Natural killer cell treated with Interleukin-12 subunit alpha and Interleukin-12 subunit beta and Interleukin-15 and Interleukin-18, amount 100 ng/mL, for 72 hours (primary cell): ENCODE measurements at regions not wholly inside any gene's neighbourhood (a gene's known extent, or its start where the extent isn't known, plus 50 kb on each side); places are given as distances from the start of the nearest gene placed in this dataset.
"Not testable (repeated sequence)": the region's sequence is repeated elsewhere in the genome, so short reads cannot be mapped to it uniquely, and the experiment has no call there.

Source experiments
- ATAC-seq, 2 donors: fragments of 150-1000 bp; cut with Tn5 transposase in 1 of 2; sonication (Bioruptor Pico), chemical (Tn5 transposase) in 1 of 2; 2 replicates each; pipeline ENCODE4 v1.10.0; 2021
- DNase-seq: peaks from one replicate; pipeline ENCODE4 v3.0.0; 2022; ENCODE audit warnings: low spot score
- H3K27ac Mint-ChIP-seq, 2 donors: 1 replicate in 1 of 2; 2 replicates in 1 of 2; pipeline ENCODE4 v1.8.0; 2022; ENCODE audit warnings: mixed read lengths in 2 of 2, mild to moderate bottlenecking in 1 of 2, moderate library complexity in 1 of 2
- H3K27me3 Mint-ChIP-seq, 2 donors: 1 replicate in 1 of 2; 2 replicates in 1 of 2; pipeline ENCODE4 v1.8.0; 2022; ENCODE audit warnings: mixed read lengths in 2 of 2
- H3K36me3 Mint-ChIP-seq: one replicate; pipeline ENCODE4 v1.8.0; 2022; ENCODE audit warnings: mixed read lengths
- H3K4me1 Mint-ChIP-seq, 2 donors: 1 replicate in 1 of 2; 2 replicates in 1 of 2; pipeline ENCODE4 v1.8.0; 2022; ENCODE audit warnings: low read depth in 2 of 2, mixed read lengths in 2 of 2, mild to moderate bottlenecking in 1 of 2
- H3K4me3 Mint-ChIP-seq: one replicate; pipeline ENCODE4 v1.8.0; 2022; ENCODE audit warnings: mixed read lengths
- H3K9me3 Mint-ChIP-seq: 2 replicates; pipeline ENCODE4 v1.8.0; 2022; ENCODE audit warnings: mixed read lengths

DNA sequence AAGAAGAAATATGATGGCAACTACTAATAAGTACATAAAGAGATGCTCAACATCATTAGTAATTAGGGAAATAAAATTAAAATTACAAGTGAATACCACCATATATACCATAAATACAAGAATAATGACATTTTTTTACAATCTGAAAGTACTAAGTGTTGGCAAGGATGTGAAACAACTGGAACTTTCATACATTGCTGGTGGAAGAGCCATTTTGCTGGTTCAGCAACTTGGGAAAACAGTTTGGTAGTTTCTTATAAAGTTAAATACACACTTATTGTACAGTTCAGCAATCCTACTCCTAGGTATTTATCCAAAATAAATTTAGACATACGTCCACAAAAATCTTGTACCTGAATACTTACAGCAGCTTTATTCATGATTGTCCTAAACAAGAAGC lies 192.9 kb downstream of the CARTPT start:
- H3K27ac Mint-ChIP-seq = no peak overlapping the region
- ATAC-seq (no peak), DNase-seq (no peak)
- no peaks in the 10 kb centered on the region for H3K9me3 Mint-ChIP-seq
- peaks cover 12 to 20% of the 10 kb centered on the region in 2 donors for H3K27me3 Mint-ChIP-seq
- no peak overlapping the region for H3K4me3 Mint-ChIP-seq
- H3K4me1 Mint-ChIP-seq = no peaks in the 10 kb centered on the region
- H3K36me3 Mint-ChIP-seq = no peaks in the 10 kb centered on the region

DNA sequence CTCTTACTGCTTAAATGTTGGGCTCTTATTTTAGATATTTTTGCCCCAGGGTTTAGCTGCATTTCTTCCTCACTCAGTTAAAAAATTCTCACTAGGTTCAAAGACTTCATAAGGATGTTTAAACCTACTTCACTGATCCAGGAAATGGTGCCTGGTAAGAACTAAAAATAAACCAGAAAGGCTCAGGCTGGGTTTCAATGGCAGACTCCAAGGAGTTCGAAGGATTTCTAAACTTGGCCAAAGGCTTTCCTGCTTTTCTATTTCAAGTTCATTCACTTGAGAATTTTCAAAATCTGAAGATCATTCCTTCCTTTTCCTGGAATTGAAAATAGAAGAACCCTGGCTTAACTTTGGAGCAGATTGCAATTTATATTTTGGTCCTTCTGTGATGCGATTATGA lies 193.0 kb upstream of the MAP1B start:
- Mint-ChIP-seq H3K4me1 (no peaks in the 10 kb centered on the region), H3K27ac (no peak overlapping the region), H3K27me3 (peaks cover 20 to 32% of the 10 kb centered on the region in 2 donors), H3K4me3 (no peak overlapping the region), H3K36me3 (no peaks in the 10 kb centered on the region), H3K9me3 (no peaks in the 10 kb centered on the region)
- no peak for ATAC-seq
- DNase-seq = no peak

DNA sequence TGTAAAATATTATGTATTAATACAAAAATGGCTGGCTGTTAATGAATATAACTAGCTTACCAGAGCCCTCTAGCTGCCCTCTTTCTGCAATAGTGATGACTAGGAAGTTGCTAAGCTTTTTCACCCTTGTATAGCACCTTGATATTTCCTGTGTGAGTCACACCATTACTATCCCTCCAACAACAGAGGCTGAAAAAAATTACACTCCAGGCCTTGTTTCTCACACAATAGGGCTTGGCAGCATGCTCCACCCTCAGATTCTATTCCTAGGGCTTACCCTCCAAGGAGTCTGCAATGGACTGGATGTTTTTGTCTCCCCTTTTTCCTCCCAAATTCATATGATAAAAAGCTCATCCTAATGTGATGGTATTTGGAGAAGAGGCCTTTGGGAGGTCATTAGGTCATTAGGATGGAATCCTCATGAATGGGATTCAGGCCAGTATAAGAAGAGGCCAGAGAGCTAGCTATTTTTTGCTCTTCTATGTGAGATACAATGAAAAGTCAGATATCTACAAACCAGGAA lies 184.6 kb upstream of the MAP1B start:
- Mint-ChIP-seq H3K27me3 (peaks cover 8 to 26% of the 10 kb centered on the region in 2 donors), H3K4me1 (no peaks in the 10 kb centered on the region), H3K4me3 (no peak overlapping the region), H3K9me3 (no peaks in the 10 kb centered on the region), H3K36me3 (no peaks in the 10 kb centered on the region), H3K27ac (no peak overlapping the region)
- DNase-seq = no peak
- no peak for ATAC-seq

DNA sequence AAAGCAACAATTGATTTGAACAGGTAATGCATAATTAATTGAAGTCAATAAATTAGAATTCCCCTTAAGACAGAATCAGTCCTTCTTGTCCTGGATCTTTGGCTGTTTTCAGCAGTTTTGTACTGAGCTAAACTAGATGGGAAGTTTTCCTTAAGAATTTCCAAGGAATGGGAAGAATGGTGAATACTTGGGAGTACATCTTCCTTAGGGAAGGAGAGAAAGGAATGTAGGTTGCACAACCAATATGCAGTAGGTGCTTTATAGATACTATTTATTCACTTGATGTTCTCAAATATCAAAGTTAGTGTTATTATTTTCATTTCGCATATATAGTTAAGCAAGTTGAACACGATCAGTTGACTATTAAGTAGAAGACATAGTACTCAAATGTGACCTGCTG lies 183.5 kb upstream of the MAP1B start:
- no peak for DNase-seq
- H3K27me3 Mint-ChIP-seq = peaks cover 5 to 19% of the 10 kb centered on the region in 2 donors
- ATAC-seq = no peak
- H3K27ac Mint-ChIP-seq = no peak overlapping the region
- no peaks in the 10 kb centered on the region for H3K36me3 Mint-ChIP-seq
- H3K4me1 Mint-ChIP-seq = no peaks in the 10 kb centered on the region
- no peaks in the 10 kb centered on the region for H3K9me3 Mint-ChIP-seq
- H3K4me3 Mint-ChIP-seq = no peak overlapping the region

DNA sequence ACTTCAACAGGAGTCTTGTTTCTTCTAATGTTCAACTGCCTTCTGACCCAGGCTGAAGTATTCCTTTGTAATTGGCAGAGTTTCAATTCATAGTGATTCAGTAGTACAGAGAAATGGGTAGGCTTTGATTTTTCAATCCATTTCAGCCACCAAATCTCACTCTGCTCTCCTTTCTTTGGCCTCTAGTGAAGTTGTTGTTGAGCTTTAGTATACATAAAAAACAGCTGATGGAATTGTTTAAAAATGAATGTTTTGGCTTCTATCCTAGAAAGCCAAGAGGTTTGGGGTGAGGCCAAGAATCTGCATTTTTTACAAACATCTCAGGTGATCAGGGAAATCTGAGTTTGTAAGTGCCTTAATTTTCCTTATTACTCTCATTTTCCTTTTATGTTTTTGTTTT lies 182.9 kb upstream of the MAP1B start:
- H3K9me3 Mint-ChIP-seq = no peaks in the 10 kb centered on the region
- peaks cover 5 to 16% of the 10 kb centered on the region in 2 donors for H3K27me3 Mint-ChIP-seq
- DNase-seq = no peak
- no peaks in the 10 kb centered on the region for H3K36me3 Mint-ChIP-seq
- no peak overlapping the region for H3K27ac Mint-ChIP-seq
- ATAC-seq = no peak
- no peaks in the 10 kb centered on the region for H3K4me1 Mint-ChIP-seq
- no peak overlapping the region for H3K4me3 Mint-ChIP-seq

DNA sequence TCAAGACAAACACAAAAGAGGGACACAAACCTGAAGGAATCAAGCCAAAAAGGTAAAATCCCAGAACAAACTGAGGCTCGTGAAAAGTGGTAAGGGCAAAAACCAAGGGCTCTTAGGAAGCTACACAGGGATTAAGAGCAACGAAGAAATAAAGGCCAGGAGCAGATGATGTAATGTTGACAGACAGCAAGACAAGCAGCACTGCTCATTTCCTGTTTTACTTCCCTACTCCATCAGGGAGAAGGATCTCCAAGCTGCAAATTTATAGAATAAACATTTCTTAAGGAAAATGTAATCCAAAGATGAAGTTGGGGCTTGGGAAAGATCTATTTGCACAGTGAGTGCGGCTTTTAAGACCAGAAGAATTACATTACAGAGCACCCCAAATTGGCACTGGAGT lies 182.3 kb upstream of the MAP1B start:
- Mint-ChIP-seq H3K9me3 (no peaks in the 10 kb centered on the region), H3K27me3 (peaks cover 8 to 23% of the 10 kb centered on the region in 2 donors), H3K4me3 (no peak overlapping the region), H3K36me3 (no peaks in the 10 kb centered on the region), H3K27ac (no peak overlapping the region), H3K4me1 (no peaks in the 10 kb centered on the region)
- ATAC-seq (no peak), DNase-seq (no peak)

DNA sequence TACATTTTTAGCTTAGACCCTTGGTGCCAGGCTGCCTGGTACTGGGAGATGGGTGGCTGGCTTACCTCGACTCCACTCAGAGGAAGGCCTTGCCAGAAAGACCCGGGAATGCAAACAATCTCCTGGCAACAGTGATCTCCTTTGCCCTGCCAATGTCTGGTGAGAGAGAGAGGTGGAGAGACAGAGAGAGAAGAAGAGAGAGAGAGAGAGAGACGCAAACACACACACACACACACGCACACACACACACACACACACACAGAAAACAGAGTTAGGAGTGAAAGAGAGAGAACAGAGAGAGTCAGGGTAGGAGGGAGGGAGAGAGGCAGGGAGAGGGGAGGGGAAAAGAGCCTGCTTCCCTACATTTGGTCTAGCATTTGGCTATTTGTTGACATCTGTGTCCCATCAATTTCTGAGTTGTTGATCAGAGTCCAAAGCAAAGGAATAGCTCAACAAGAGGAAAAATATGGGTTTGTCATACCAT lies 181.6 kb upstream of the MAP1B start:
- no peak for DNase-seq
- H3K9me3 Mint-ChIP-seq = no peaks in the 10 kb centered on the region
- H3K36me3 Mint-ChIP-seq = no peaks in the 10 kb centered on the region
- no peaks in the 10 kb centered on the region for H3K4me1 Mint-ChIP-seq
- no peak overlapping the region for H3K4me3 Mint-ChIP-seq
- no peak overlapping the region for H3K27ac Mint-ChIP-seq
- ATAC-seq = no peak
- H3K27me3 Mint-ChIP-seq = peaks cover 8 to 26% of the 10 kb centered on the region in 2 donors

DNA sequence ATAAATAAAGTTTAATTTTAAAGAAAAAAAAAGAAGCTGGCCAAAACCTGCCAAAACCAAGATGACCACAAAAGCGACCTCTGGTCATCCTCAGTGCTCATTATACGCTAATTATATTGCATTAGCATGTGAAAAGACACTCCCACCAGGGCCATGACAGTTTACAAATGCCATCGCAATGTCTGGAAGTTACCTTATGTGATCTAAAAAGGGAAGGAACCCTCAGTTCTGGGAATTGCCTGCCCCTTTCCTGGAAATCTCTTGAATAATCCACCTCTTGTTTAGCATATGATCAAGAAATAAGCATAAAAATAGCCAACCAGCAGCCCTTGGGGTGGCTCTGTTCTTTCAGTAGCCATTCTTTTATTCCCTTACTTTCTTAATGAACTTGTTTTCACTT lies 178.3 kb upstream of the MAP1B start:
- H3K27me3 Mint-ChIP-seq = peaks cover 15 to 32% of the 10 kb centered on the region in 2 donors

DNA sequence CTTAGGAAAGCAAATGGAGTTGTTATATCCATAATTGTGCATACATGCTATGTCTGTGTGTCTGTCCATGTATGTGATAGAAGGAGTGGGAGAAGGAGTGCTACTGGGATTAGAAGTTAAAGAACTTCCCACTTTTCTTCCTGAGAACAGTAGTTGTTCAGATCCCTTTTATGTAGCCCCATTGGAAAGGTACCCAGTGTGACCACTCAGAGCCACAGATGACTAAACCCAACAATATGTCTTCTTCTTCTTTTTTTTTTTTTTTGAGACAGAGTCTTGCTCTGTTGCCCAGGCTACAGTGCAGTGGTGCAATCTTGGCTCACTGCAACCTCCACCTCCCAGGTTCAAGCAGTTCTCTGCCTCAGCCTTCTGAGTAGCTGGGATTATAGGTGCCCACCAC lies 176.7 kb upstream of the MAP1B start:
- H3K27me3 Mint-ChIP-seq = peaks cover 17 to 44% of the 10 kb centered on the region in 2 donors
- not testable (repeated sequence) for H3K4me3 Mint-ChIP-seq, H3K9me3 Mint-ChIP-seq, ATAC-seq, DNase-seq, H3K27ac Mint-ChIP-seq, H3K4me1 Mint-ChIP-seq, H3K36me3 Mint-ChIP-seq

More for the DNA sequence above, 178.3 kb upstream of the MAP1B start:
- DNase-seq (no peak), ATAC-seq (no peak)
- Mint-ChIP-seq H3K27ac (no peak overlapping the region), H3K36me3 (no peaks in the 10 kb centered on the region), H3K4me1 (no peaks in the 10 kb centered on the region), H3K4me3 (no peak overlapping the region), H3K9me3 (no peaks in the 10 kb centered on the region)

DNA sequence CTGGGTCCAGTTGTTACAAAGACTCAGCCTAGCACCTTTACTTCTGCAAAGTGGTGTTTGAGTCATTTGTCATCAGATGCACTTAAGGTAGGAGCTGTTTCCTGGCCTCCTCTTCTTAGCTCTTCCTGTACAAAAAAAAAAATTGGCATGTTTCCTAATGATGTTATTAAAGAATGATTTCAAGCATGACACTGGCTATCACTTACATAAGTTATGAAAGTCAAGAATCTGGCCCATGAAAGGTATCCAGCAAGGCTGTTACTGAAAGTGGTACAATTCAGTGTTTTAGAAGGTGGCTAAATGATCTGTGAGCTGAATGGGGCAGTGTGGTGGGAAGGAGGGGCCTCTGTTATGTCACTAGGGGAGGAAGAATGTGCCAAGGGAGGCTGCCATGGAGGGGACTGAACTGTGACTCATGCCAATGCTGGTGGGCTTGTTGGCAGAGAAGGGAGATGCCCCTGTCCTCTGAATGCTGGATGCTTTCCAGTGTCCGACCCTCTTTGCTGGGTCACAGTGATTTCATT lies 175.1 kb upstream of the MAP1B start:
- no peak overlapping the region for H3K4me3 Mint-ChIP-seq
- no peaks in the 10 kb centered on the region for H3K4me1 Mint-ChIP-seq
- H3K9me3 Mint-ChIP-seq = no peaks in the 10 kb centered on the region
- DNase-seq = no peak
- H3K27ac Mint-ChIP-seq = no peak overlapping the region
- ATAC-seq = no peak
- H3K36me3 Mint-ChIP-seq = no peaks in the 10 kb centered on the region
- H3K27me3 Mint-ChIP-seq = peaks cover 17 to 44% of the 10 kb centered on the region in 2 donors

DNA sequence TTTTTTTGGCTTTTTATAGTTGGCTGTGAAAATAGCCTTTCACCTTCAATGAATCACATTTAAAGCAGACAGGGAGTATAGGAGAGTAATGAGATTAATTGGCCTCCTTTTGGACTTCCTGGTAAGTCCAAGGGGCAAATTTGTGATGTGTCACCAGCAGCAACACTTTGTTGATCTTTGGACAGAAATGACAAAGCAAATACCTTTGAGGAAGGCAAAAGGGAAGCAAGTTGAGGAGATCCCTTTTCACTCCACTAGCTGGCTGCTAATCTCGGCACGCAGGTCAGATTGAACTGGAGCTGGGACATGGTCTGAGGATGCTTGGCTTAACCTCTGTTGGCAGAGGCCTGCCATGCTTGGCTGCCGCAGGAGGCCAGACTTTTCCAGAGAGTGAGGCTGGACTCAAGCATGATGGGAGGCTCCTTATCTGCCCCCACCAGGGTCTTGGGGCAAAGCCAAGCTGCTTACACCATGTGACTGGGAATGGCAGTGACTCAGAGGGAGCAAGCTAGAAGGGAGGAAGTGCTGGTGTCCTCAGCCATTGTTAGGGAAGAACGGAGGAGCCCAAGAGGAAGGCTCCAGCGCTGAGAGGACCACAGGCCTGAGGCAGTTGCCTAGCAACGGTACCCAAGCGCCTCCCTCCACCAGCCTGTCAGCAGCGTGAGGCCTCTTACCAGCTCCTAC lies 174.5 kb upstream of the MAP1B start:
- no peaks in the 10 kb centered on the region for H3K36me3 Mint-ChIP-seq
- H3K27me3 Mint-ChIP-seq = peaks cover 13 to 38% of the 10 kb centered on the region in 2 donors
- H3K4me3 Mint-ChIP-seq = no peak overlapping the region
- no peaks in the 10 kb centered on the region for H3K4me1 Mint-ChIP-seq
- ATAC-seq = peak in 1 of 2 donors; percentile 45
- DNase-seq = no peak
- H3K9me3 Mint-ChIP-seq = no peaks in the 10 kb centered on the region
- no peak overlapping the region for H3K27ac Mint-ChIP-seq

DNA sequence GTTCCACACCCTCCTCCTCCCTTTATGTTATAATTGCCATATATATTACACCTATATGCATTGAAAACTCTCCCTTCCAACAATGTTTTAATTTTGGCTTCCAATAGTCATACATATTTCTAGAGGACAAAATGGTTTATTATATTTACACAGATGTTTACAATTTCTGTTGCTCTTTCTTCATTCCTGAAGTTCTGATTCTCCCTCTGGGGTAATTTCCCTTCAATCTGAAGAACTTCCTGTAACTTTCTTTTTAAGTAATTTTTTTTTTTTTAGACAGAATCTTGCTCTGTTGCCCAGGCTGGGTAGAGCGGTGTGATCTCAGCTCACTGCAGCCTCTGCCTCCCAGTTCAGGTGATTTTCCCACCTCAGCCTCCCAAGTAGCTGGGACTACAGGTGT lies 173.0 kb upstream of the MAP1B start:
- Mint-ChIP-seq H3K4me3 (no peak overlapping the region), H3K27ac (no peak overlapping the region), H3K9me3 (no peaks in the 10 kb centered on the region), H3K27me3 (peaks cover 15 to 33% of the 10 kb centered on the region in 2 donors), H3K36me3 (no peaks in the 10 kb centered on the region), H3K4me1 (no peaks in the 10 kb centered on the region)
- ATAC-seq = no peak
- DNase-seq = no peak

DNA sequence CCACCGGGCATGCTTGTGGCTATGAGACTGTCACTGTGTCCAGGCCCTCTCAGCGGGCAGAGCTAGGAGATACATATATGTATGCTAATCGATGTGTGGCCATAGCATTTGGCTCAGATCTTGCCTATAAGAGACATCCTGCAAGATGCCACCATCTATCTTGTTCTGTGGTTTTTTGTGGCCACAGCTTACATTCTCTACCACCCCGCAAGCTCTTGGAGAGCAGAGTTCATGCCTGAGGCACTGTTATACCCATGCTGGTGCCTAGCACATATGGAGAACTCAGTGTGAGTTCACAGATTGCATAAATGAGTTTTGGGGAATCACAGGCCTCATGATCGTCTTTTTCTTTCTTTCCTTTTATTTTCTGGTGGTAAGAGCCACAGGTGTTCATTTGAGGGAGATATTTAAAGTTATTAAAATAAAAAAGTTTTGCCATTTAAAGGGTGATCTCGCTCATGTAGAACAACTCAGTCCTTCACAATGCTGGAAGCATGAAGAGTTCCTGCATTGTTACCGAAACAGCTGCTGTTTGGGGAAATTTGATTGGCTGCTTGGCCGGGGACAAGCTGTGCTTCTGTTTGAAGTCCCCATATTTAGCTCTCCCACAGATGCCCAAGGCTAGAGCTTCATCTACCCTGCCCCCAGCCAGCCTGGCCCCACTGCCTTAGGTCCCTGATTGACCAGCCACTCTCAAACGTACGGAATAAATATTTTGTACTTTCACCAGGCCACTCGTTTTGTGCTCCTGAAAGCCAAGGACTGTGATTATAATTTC lies 169.2 kb upstream of the MAP1B start:
- H3K4me1 Mint-ChIP-seq = no peaks in the 10 kb centered on the region

DNA sequence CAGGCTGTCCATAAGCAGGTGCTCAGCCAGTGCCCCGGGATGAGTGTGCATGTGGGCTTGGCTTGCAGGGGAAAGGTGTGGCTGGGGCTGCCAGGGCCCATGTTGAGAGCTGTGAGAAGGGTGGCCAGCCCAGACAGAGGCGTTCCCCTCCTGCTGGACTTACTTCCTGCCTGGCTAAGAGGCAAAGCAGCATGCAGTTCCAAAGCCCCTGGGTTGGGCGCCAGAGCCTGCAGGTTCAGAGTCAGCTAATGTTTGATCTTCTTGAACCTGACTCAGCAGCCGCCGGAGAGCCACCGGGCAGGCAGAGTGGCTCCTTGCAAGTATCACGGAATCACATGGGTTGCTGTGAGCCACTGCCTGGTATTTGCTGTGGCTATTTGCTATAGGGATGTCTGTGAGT lies 168.4 kb upstream of the MAP1B start:
- Mint-ChIP-seq H3K4me3 (no peak overlapping the region), H3K4me1 (no peaks in the 10 kb centered on the region), H3K9me3 (no peaks in the 10 kb centered on the region), H3K27ac (no peak overlapping the region), H3K36me3 (no peaks in the 10 kb centered on the region), H3K27me3 (peaks cover 5 to 11% of the 10 kb centered on the region in 2 donors)
- DNase-seq (no peak), ATAC-seq (no peak)

More for the DNA sequence above, 169.2 kb upstream of the MAP1B start:
- no peak for ATAC-seq
- H3K4me3 Mint-ChIP-seq = no peak overlapping the region
- peaks cover 5 to 11% of the 10 kb centered on the region in 2 donors for H3K27me3 Mint-ChIP-seq
- no peaks in the 10 kb centered on the region for H3K9me3 Mint-ChIP-seq
- H3K27ac Mint-ChIP-seq = no peak overlapping the region
- no peaks in the 10 kb centered on the region for H3K36me3 Mint-ChIP-seq
- DNase-seq = no peak
